Germinal center (tissue), 1 donor: ENCODE measurements at regions not wholly inside any gene's neighbourhood (a gene's known extent, or its start where the extent isn't known, plus 50 kb on each side); places are given as distances from the start of the nearest gene placed in this dataset.

ENCODE experiments used
- DNase-seq: peaks from one replicate; pipeline ENCODE4 v3.0.0; 2012; ENCODE audit warnings: mixed read lengths, low spot score

DNA sequence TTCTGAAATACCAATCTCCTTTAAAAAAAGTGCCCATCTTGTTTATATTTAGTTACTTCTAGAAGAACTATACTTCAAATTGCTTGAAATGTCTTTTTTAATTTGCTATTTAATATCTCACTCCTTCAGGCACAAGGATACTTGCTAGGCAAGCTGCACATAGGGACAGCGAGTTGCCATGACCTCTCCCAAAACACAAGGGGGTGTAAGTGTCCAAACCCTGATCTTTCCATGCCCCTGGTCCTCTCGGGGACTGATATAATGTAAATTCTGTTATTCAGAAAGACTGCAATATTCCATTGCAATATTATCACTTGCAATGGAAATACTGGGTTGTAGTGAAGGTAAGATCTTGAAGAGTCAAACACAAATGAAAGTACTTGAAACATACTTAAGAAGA lies 480.4 kb downstream of the CETN3 start:
- DNase-seq = no peak

DNA sequence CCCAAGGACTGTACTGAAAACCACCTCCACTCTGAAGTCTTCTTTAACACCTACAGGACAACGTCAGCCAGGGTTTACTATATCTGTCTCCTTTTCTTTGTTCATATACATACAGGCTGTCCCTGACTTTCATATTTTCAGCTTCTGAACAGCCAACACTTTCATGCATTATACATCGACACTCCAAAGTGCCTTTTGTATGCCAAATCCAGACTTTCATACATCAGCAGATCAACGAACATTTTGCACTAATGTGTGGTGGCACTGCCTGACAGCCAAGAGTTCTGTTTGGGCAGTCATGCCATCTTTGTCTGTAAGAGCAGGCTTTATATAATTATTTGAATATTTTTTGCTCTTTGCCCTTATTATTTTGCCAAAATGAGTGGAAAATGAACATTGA lies 487.4 kb downstream of the CETN3 start:
- DNase-seq = no peak

DNA sequence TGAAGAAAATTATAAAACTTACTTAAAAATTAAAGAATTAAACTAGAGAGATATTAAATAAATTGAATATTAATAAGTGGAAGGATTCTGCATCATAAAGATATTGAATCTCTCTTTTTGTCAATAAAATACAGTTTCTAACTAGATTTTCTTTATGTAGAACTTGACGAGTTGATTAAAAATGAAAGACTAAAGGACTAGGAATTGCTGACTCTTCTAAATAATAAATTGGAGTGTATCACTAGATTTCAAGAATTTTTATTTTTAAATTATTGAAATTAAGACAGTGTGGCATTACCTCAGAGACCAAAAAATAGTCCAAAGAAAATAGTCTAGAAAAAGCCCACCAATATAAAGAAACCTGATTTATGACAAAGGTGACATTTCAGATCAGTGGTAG lies 492.4 kb downstream of the CETN3 start:
- DNase-seq = no peak

DNA sequence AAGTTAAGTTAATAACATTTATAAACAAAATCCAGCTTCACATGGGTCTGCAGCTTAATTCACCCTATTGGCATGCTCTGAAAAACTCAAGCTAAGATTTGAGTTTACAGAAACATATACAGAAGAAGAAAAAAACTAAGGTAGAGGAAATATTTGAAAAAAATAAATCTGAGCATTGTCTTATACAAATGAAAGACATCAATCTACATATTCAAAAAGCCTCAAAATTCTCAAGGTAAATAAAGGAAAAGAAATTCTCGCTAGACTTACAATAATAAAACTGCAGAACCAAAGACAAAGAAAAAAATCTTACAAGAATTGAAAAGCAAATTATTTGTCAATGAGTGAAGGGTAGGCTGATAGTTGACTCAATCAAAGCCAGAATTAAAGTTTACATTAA lies 493.4 kb downstream of the CETN3 start:
- DNase-seq = no peak

DNA sequence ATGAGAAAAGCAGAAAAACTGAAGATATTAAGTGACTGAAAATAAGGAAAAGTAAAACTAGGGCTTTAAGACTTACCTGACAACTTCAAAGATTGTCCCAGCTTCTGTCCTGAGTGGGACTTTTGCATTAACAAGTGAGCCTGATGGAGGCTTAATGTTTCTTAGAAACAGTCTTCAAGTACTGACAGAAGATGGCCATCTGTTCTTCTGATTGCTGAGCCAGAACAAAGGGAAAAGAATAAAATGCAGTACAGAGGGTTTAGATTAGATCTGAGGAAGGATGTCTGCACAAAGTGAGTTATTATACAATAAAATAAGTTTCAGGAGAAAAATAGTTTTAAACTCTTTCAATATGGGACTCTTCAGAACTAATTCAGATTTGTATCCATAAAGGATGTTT lies 500.7 kb downstream of the CETN3 start:
- no peak for DNase-seq

DNA sequence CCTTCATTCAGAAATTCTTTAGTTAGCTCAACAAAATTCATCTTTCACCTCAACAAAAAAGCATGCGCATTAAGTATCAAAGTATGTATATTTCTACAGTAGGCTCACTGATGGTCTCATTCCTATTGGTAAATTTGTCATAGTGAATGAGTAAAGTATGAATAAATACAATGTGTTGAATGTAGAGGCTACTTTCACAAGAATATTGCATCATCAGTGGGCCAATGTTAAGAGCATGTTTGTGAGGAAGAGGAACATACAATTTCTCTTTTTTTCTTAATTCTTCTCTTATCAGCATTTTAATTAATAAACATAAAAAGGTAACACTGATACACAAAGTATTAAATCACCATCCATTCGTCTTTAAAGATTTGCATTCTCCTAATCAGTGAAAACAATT lies 505.1 kb downstream of the CETN3 start:
- DNase-seq = no peak

DNA sequence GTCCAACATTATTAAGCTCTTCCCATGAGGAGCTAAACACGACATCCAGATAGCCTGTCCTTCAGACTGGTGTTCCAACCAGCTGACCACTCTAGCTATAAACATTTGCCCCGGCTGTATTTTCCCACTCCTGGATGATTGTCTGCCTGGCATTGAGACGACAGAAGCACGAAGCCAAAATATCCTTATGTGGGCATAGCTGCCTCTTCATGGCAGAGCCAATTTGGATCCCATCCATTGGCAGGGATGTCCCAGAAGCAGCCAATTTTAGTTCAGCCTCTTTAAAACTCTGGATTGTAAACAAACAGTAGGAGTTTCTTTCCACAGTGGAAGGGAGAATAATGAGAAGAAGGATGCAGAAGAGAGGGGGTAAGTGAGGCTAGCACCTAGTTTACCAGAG lies 507.6 kb downstream of the CETN3 start:
- no peak for DNase-seq

DNA sequence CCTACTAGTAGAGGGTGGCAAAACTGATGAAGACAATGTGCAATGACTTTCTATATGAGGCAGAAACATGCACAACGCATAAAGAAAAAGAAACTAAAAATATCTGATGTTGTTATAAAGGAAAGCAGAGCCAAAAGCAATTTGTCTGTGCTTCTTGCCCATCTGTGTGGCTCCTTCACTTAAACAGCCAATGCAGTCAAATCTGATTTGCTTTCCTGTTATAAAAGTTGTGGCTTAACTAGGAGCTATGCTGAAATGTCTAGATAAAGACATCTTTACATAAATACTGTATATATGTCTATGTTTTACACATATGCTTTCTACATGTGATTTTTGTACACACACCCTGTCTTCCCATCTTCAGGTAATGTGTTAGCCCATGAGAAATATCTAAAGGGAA lies 508.2 kb downstream of the CETN3 start:
- DNase-seq = no peak

DNA sequence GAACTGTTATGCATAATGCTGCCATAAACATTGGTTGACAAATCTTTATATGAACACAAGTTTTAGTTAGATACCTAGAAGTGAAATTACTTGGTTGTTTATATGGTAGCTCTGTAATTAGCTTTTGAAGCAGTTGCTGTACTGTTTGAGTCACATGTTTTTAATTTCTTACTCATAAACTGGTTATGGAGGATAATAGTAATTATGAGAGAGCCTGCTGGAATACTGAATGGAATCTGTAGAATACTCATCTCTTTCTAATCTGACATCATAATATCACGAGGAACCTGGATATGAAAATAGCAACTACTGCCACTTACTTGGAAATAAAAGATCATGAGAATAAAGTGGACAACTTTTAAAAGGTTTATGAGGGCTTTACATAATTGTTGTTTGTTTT lies 509.2 kb downstream of the CETN3 start:
- no peak for DNase-seq

DNA sequence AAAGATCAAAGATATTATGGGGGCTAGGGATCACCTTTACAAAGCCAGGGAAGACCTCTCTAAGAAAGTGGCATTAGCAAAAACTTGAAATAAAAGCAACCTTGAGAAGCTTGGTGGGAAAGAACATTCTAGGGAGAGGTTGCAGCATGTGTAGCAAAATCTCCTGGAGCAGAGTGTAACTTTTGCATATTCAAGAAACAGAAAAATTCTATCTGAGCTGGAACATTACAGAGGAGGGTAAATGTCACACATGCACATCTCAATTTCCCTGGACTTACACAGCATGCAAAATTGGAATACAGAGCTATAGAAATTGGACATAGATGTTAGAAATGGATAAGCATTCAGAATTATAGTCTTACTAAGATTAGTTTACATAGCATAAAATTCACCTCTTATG lies 510.0 kb downstream of the CETN3 start:
- DNase-seq = no peak

DNA sequence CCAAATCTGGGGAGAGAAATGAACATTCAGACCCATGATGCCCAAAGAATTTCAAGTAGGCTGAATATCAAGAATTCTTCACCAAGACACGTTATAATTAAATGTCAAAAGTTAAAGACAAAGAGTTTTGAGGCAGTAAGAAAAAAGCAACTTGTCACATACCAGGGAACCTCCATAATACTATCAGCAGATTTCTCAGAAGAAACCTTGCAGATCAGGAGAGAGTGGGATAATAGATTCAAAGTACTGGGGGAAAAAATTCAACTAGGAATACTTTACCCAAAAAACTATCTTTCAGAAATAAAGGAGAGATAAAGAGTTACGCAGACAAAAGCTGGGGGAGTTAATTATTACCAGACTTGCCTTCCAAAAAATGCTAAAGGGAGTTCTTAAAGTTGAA lies 516.0 kb downstream of the CETN3 start:
- DNase-seq = no peak

DNA sequence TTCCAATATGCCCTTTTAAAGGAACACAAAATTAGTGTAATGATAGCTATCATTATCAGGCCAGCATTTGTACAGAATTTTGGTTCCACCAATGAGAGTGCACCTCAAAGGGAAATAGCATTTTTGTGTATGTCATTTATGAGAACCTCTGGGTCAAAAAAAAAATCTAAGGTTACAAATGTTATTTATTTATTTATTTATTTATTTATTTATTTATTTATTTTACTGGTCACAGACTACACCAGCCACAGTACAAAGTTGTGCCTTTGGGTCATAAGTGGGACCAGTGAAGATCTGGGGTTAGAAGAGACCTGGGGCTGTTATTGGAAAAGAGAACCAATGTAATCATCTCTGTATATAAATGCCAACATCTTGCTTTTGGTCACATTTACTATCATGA lies 523.9 kb downstream of the CETN3 start:
- DNase-seq = no peak

DNA sequence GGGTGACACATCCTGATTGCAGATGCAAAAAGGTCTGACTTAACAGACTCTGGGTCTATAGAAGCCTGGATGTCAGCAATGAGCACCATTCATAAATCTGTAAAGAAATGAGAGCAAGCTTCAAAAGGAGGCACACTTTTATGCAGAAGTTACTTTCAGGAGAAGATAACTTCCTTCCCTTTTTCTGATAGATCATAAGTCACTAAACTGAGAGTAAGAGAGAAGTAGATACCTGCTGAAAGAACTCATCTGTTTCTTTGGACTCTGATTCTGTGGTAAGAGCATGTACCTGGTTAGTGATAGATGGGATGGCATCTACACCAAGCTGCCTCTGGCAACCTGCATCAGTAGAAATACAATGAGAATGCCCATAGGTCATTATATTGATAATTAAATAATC lies 525.6 kb downstream of the CETN3 start:
- no peak for DNase-seq

DNA sequence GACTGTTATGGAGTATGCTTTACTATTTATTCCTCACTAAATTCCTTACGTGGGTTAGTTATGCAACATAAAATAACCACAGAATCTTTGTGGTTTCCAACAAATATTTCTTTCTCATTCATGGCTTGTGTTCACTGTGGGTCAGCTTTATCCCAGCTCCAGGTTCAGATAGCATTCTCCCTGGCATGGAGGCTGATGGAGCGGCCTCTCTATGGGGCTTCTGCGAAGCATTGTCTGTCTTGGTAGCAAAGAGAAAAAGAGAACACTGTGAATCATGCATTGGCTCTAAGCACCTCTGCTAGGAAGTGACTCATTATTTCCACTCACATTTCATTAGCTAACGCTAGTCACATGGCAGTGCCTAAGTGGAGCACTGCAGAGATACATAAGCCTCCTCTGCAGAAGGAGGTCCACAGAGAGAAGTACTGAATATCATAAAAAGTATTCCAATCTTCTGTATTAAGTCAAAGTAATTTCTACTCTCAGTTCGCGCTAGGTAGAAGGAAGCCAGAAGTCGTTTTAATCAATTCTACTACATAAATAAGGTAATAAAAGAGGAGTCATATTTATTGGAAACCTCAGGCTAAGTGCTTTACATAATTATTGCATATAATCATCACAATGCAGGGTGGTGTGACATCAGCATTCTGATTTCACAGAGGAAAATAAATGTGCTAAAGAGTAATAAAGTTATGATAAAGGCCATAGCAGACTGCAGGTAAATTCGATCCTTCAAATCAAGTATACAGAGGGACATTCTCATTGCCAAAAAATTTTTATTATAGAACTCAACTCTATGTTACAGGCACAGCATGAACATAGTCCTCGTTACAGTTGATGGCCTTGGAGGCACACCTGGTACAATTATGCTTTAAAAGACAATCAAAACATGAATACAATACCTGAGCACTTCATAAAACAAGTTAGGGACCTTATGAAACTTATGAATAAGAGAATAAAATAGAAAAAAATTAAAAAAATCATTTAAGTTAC lies 531.1 kb downstream of the CETN3 start:
- DNase-seq = no peak

DNA sequence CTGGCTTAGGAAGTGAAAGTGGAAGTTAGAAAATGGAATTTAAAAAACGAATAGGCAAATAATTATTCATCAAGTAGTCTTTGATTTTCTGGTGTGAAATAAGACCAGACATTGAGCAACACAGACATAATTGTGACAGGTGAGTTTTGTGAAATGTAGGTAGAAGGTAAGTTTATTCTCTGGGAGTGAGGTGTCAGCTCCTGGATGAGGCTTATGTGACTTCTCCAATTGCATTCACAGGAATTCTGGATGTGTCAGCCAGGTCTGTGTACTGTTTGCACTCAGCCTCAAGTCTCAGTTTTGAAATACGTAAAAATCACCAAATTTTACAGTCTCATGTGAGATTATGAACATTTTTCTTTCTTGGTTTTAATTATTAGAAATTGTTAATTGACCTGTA lies 537.6 kb downstream of the CETN3 start:
- no peak for DNase-seq

DNA sequence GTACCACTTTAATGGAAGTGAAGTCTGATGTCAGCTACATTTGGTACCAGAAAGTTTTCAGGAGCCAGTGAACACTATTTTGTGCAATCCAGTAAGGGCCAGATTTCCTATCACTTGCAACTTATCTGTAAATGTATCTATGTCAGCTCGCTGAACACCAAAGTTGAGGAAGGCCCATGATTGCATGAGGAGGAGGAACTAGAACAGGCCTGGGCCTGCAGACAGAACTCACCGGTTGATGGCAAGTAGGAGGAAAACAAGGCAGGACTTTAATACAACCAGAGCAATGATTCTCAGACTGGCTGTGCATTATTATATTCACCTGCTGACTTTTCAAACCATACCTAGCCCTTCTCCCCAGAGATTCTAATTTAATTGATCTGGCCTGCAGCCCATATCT lies 540.2 kb downstream of the CETN3 start:
- DNase-seq = no peak

DNA sequence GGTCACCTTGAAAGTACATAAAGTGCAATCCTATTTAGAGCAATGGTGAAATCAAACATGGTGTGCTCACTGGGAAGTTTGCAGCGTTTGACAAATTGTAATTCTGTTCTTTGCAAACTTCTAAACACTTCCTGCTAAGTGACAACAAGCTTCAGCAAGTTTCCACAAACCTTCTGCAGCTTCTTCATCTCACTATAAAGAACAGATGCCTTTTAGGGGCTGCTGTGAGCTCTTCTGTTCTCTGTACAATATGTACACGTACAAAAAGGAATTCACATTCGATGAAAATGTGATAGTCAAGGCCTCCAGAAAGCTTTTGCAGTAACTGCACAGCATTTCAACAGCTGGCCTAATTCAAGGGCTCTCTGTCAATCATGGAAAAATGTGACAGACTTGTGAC lies 543.1 kb downstream of the CETN3 start:
- no peak for DNase-seq

DNA sequence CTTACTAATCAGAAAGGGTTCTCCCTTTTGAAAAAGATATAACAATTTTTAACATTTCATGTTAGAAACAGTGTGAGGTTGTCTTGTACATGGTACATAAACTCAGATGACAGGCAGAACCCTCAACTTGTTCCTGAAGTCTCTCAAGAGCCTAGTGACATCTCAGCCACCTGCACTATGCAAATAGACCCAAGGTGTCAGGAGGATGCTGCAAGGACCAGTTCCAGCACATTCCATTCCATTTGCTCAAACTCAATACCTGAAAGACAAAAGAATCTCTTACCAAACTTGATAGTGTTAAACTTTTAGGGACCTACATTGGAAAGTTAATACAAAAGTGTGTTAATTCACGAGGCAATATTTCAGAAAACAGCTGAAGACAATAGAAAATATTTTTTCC lies 544.6 kb downstream of the CETN3 start:
- no peak for DNase-seq

DNA sequence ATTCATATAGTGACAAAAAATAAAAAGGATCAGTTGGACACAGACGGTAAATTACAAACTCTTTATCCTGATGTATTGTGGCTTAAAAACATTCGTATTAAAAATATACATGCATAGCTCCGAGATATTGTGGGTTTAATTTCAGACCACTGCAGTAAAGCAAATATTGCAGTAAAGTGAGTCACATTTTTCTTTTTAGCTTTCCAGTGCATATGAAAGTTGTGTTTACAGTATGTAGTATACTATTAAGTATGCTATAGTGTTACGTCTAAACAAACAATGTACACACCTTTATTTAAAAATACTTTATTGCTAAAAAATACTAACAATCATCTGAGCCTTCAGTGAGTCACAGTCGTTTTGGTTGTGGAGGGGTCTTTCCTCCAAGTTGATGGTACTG lies 551.8 kb downstream of the CETN3 start:
- DNase-seq = no peak

DNA sequence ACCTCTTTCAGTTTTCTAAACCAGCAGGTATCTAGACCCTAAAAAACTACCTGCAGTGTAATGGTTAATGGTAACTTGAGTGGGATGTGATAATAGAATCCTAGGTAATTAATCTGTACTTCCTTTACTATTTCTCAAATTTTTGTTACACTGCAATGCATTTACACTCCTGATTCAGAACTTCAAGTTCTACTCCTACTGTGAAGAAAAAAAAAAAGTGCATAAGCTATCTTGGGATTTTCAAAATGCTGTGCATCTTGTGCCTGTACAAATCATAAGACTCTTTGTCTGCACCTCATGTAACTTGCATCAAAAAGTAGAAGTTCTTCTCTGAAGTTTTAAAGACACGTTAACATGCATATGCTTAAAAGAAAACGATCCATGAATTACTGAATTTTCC lies 554.1 kb downstream of the CETN3 start:
- no peak for DNase-seq

DNA sequence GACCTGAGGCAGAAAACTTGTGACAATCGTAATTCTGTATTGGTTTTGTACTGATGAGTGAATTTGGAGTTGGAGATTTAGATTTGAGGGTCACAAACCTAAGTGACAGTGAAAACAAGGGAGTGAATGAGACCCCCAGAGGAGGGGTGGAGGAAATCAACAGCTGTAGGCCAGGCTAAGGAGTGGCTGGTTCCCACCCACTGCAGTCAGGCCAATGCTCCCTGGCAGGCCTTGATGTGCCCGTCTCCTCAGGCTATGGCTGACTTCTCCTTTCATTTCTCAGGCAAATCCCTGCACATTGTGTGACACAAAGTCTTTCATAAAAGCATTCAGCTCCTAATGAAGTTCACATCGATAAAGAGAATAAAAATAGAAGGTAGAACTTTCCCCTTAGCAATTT lies 557.6 kb downstream of the CETN3 start:
- DNase-seq = no peak

DNA sequence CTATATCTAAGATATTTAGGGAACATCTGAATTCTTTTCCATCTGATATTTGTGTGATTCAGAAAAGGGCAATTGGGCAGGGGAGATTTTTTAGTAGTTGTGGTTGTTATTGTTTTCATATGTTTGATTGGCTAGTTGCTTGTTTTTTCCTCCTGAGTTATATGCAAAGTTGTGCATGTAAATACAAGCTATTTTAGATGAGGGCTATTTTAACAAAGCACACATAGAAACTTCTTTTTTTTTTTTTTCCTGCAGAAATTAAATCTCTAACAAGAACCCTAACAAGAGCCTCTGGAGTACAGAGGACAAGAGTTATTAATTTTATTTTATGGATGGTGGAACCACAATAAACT lies 559.1 kb downstream of the CETN3 start:
- DNase-seq = no peak

DNA sequence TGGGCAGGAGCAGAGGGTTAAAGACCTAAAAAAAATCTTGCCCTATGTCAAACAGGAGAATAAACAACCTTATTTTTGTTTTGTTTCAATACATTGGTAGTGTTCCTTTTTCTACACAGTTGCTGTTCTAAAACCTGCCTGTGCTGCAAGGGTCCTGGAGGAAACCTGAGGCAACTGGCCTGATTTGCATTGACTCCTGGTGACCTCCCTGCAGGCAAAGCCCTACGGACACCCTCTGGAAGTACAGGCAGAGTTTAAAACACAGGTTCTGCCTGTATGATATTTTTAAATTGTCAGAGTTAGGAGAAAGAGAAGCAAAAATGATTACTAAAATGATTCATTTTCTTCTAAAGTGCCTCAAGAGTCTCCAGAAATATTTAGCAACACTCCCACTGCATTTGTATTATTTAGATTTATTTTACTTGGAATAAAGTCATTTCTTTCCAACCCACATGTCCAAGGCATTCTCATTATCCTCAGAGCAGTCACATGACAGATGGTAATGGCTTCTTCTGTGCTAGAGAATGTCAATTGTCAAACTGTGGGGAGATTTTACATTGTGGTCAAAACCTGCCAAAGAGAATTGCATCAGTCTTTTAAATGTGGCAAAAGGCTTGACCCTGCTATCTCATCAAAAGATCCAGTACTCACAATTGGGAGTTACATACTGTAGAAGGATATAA lies 559.6 kb downstream of the CETN3 start:
- no peak for DNase-seq

DNA sequence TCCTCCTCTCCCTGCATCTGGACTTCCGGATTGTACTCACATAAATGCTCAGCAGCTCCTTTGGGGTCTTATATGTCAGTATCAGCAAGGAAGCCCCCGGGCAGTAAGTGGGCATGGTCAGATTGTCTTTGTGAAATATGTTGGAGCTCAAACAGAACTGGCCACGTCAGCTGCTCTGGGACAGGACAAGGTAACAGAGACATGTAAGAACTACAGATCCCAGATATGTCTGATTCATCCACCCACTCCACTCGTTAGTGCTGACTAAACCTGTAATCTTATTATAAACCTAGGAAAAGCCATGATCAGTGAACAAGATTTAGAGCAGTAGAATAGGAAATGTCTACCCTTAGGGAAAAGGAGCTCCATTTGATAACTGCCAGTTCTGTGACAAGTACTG lies 561.8 kb downstream of the CETN3 start:
- DNase-seq = no peak
